Mucosa of descending colon (tissue), 3 donors: ENCODE measurements at regions not wholly inside any gene's neighbourhood (a gene's known extent, or its start where the extent isn't known, plus 50 kb on each side); places are given as distances from the start of the nearest gene placed in this dataset.

Source experiments
- ATAC-seq: fragments of 200-7000 bp; cut with Tn5 transposase; one replicate; pipeline ENCODE4 v1.9.1; 2020; ENCODE audit warnings: mild to moderate bottlenecking, moderate library complexity
- DNase-seq, 3 donors: peaks; one replicate each; pipeline ENCODE4 v3.0.0-alpha.2; 2020
- H3K36me3 ChIP-seq: fragments of 200-600 bp; one replicate; pipeline ENCODE4 v1.8.0; 2021; ENCODE audit warnings: low read depth, mild to moderate bottlenecking
- H3K4me1 ChIP-seq: fragments of 200-600 bp; one replicate; pipeline ENCODE4 v1.8.0; 2021; ENCODE audit warnings: low read depth, mild to moderate bottlenecking
- H3K4me3 ChIP-seq: fragments of 200-600 bp; one replicate; pipeline ENCODE4 v1.8.0; 2021; ENCODE audit warnings: mild to moderate bottlenecking
- H3K9me3 ChIP-seq: fragments of 200-600 bp; one replicate; pipeline ENCODE4 v1.8.0; 2021; ENCODE audit warnings: mild to moderate bottlenecking
- intact Hi-C, 2 donors: fragments of 100-400 bp; cut with DNase I in 1 of 2; cut with micrococcal nuclease in 1 of 2; formaldehyde crosslinking; loops; one replicate each; pipeline versions ENCODE4 v1.11.0 to v1.11.1; 2022; cut with DNase I, micrococcal nuclease
- TF ChIP-seq, protein P1 (sequence below): fragments of 200-600 bp; IDR thresholded peaks from one replicate; pipeline ENCODE4 v1.8.0; 2022; ENCODE audit warnings: antibody characterized with exemption, mild to moderate bottlenecking
- donor health status: DM: no; HTN: no; CAD: no; lungs with moderate emphysema.
- donor health status: DM: no; HTN: no; CAD: no.
- donor health status: DM: no; HTN: yes; CAD: no.

DNA sequence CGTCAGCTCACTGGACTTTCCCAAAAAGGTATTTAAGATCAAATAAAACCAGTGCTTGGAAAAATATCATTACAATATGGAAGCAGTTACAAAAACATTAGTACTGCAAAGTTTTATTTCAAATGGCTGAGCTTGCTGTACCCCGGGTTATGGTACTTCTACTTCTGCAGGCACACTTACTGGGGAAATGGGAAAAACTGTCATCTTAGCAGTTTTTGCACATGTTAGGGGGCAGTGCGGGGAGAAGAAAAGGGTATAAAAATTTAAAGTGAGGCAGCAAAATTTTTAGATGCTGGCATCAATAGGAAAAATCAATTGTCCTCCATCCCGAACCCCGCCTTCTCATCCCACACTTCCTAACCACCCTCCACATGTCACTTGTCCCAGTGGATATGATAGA, 133.4 kb downstream of the ATG4C start:
- Histone ChIP-seq H3K9me3 (no peaks in the 10 kb centered on the region), H3K4me3 (no peak overlapping the region), H3K36me3 (no peaks in the 10 kb centered on the region), H3K4me1 (no peaks in the 10 kb centered on the region)
- intact Hi-C loops: no loop called here
- DNase-seq: no peak
- no peak for ATAC-seq
- TF ChIP-seq, protein P1, sequence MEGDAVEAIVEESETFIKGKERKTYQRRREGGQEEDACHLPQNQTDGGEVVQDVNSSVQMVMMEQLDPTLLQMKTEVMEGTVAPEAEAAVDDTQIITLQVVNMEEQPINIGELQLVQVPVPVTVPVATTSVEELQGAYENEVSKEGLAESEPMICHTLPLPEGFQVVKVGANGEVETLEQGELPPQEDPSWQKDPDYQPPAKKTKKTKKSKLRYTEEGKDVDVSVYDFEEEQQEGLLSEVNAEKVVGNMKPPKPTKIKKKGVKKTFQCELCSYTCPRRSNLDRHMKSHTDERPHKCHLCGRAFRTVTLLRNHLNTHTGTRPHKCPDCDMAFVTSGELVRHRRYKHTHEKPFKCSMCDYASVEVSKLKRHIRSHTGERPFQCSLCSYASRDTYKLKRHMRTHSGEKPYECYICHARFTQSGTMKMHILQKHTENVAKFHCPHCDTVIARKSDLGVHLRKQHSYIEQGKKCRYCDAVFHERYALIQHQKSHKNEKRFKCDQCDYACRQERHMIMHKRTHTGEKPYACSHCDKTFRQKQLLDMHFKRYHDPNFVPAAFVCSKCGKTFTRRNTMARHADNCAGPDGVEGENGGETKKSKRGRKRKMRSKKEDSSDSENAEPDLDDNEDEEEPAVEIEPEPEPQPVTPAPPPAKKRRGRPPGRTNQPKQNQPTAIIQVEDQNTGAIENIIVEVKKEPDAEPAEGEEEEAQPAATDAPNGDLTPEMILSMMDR: no peak

DNA sequence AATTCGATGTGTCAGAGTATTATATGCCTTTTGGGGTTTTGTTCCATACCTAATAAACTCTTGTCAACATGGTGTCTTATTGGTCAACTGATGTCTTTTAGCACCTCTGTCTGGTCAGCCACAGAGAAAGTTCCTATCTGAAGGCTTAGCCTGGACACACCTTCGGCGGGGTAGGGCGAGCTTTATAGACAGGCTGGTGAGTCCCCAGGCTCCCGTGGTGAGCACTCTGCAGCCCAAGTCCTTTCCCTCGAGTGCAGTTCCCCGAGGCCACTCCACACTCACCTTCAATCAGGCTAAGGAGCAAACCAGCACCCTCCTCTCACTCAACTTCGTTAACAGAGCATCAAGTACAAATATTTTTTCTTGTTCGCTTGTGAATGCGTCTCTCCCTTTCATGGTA, 133.9 kb downstream of the ATG4C start:
- no peak for ATAC-seq
- TF ChIP-seq, protein P1: no peak
- Histone ChIP-seq H3K4me3 (no peak overlapping the region), H3K36me3 (no peaks in the 10 kb centered on the region), H3K4me1 (no peaks in the 10 kb centered on the region), H3K9me3 (no peaks in the 10 kb centered on the region)
- DNase-seq: no peak
- intact Hi-C loops: no loop called here

DNA sequence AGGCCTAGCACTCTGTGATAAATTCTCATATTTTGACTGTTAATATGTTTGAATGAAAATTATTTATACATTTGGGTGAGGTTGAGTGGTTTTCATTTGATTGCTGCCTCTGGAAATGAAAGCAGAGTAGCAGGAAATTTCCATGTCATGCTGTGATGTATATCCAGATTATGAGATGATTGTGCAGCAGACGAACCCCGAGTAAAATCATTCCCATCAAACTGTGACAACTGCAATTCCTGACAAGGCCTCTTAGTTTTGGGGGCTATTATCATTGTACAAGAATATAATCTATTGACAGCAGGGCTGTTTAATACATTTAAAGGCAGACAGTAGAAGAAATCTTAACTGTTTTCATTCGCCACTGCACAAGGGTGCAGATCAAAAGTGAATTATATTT, 134.8 kb downstream of the ATG4C start:
- H3K9me3 ChIP-seq: no peaks in the 10 kb centered on the region
- no peak overlapping the region for H3K4me3 ChIP-seq
- intact Hi-C loops: no loop called here
- no peaks in the 10 kb centered on the region for H3K36me3 ChIP-seq
- no peak for DNase-seq
- no peaks in the 10 kb centered on the region for H3K4me1 ChIP-seq
- TF ChIP-seq, protein P1: no peak
- no peak for ATAC-seq

DNA sequence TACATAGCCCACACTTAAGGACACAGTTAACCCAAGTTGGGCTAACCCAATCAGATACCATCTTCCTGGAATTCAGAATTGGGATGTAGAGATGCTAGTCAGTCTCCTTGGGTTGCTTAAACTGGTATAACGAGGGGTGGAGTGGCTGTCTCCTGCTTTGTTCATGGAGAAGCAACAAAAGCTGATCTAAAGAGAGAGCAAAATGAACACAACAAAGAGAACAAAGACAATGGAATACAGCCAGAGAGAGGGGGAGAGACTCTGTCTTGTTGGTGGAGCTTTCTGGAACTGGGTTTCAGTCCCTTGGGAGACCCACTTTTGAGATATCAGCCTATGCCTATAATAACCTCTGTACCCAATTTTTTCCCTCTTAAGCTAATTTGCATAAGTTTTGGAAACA, 138.1 kb downstream of the ATG4C start:
- TF ChIP-seq, protein P1: no peak
- no peaks in the 10 kb centered on the region for H3K36me3 ChIP-seq
- no peak for DNase-seq
- intact Hi-C loops: no loop called here
- no peak overlapping the region for H3K4me3 ChIP-seq
- no peaks in the 10 kb centered on the region for H3K4me1 ChIP-seq
- no peaks in the 10 kb centered on the region for H3K9me3 ChIP-seq
- no peak for ATAC-seq

DNA sequence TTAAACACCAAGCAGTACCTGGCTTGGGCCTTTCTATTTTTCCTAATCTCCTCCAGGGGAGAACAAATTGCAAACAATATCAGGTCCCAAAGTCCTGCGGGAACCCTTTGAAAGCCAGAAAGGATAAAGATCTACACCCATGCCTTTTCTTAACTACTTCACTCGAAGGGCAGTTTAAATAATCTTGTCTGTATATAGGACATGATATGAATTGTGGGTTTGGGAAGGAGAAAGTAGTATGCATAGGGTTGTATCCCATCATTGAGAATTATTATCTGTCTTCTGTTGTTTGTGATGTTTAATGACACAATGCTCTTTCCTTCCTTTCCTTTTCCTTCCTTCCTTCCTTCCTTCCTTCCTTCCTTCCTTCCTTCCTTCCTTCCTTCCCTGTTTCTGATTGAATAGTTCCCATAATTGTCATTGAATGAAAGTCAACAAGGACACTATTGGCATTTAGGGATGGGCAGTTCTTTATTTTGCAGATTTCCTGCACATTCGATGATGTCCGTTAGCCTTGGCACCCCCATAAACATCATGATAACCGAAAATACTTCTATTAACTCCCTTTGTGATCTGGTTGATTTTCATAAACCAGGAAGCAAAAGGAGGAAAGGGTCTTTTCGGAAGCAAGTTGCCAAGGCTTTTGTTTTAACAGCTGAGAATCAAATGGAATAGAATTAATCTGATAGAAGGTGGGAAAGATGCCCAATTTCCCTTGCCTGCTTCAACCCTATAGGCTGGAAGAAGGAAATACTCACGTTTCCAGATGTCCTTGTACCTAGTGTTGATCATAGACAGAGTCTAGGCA, 141.3 kb downstream of the ATG4C start:
- Histone ChIP-seq H3K4me3 (no peak overlapping the region), H3K36me3 (no peaks in the 10 kb centered on the region), H3K9me3 (no peaks in the 10 kb centered on the region), H3K4me1 (no peaks in the 10 kb centered on the region)
- ATAC-seq (no peak), DNase-seq (no peak)
- intact Hi-C loops: no loop called here
- TF ChIP-seq, protein P1: no peak
